T-helper 1 cell (primary cell): ENCODE measurements at regions not wholly inside any gene's neighbourhood (a gene's known extent, or its start where the extent isn't known, plus 50 kb on each side); places are given as distances from the start of the nearest gene placed in this dataset.

ENCODE experiments used
- DNase-seq, 5 donors: peaks; one replicate each; pipeline ENCODE4 v3.0.0-alpha.2; 2012 to 2020

- no peak for DNase-seq
Measured at GRCh38 chr5:164051745-164052144, 546.3 kb downstream of the MAT2B start.

GRCh38 chr5:164052536-164053093, 547.2 kb downstream of the MAT2B start:
- DNase-seq, result no peak

GRCh38 chr5:164053123-164053522, 547.7 kb downstream of the MAT2B start:
- no peak for DNase-seq

GRCh38 chr5:164054461-164054860, 549.0 kb downstream of the MAT2B start:
- DNase-seq, result no peak

GRCh38 chr5:164057121-164057520, 551.7 kb downstream of the MAT2B start:
- DNase-seq, result no peak

- DNase-seq, result no peak
Measured at GRCh38 chr5:164058621-164059020, 553.2 kb downstream of the MAT2B start.

GRCh38 chr5:164059471-164059870, 554.1 kb downstream of the MAT2B start:
- no peak for DNase-seq

GRCh38 chr5:164060786-164061355, 555.5 kb downstream of the MAT2B start:
- no peak for DNase-seq

GRCh38 chr5:164062304-164062703, 556.9 kb downstream of the MAT2B start:
- no peak for DNase-seq

- DNase-seq, result no peak
Measured at GRCh38 chr5:164065266-164065665, 559.8 kb downstream of the MAT2B start.

- DNase-seq, result no peak
Measured at GRCh38 chr5:164071671-164072070, 566.3 kb downstream of the MAT2B start.

- DNase-seq, result no peak
Measured at GRCh38 chr5:164073081-164073480, 567.7 kb downstream of the MAT2B start.

GRCh38 chr5:164076556-164076955, 571.1 kb downstream of the MAT2B start:
- no peak for DNase-seq

- DNase-seq, result no peak
Measured at GRCh38 chr5:164090358-164090757, 584.9 kb downstream of the MAT2B start.

GRCh38 chr5:164091836-164092235, 586.4 kb downstream of the MAT2B start:
- no peak for DNase-seq

- DNase-seq, result no peak
Measured at GRCh38 chr5:164094291-164094690, 588.9 kb downstream of the MAT2B start.

GRCh38 chr5:164097749-164098148, 592.3 kb downstream of the MAT2B start:
- no peak for DNase-seq

GRCh38 chr5:164098531-164098930, 593.1 kb downstream of the MAT2B start:
- DNase-seq, result no peak

- no peak for DNase-seq
Measured at GRCh38 chr5:164098979-164099378, 593.6 kb downstream of the MAT2B start.

- no peak for DNase-seq
Measured at GRCh38 chr5:164115420-164115819, 610.0 kb downstream of the MAT2B start.

GRCh38 chr5:164119806-164120447, 614.5 kb downstream of the MAT2B start:
- DNase-seq, result no peak

GRCh38 chr5:164127527-164127926, 622.1 kb downstream of the MAT2B start:
- DNase-seq, result no peak

GRCh38 chr5:164132358-164132757, 626.9 kb downstream of the MAT2B start:
- DNase-seq, result no peak

- DNase-seq, result no peak
Measured at GRCh38 chr5:164137095-164137494, 631.7 kb downstream of the MAT2B start.

GRCh38 chr5:164139423-164139822, 634.0 kb downstream of the MAT2B start:
- DNase-seq, result no peak
